ENCODE measurements at regions not wholly inside any gene's neighbourhood (a gene's known extent, or its start where the extent isn't known, plus 50 kb on each side); places are given as distances from the start of the nearest gene placed in this dataset.

DNA sequence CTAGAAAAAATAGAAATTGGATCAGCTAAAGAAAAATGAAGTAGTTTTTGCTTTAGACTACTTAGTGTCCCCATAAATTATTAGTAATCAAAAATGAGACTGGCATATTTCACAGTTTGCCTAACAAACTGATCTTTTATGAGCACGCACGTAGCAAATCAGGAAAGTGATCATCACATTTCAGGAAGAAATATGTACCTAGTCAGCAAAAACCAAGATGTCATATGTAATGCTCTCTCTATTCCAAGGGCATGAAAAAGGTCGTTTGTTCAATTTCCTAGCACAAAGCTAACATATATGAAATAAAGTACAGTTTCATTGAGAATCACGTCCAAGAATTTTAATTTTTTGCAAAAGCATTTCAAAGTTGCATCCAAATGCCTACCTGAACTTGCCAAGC, 600.4 kb upstream of the CHAC2 start:
- WGBS, 2 donors: 82 to 86% methylated on average over 4 of the region's 4 CpGs
- Histone ChIP-seq H3K27me3 (no peaks in the 10 kb centered on the region), H3K9me3 (peaks cover 0 to 14% (median 0%) of the 10 kb centered on the region in 11 donors), H3K4me1 (peaks cover 0 to 3% (median 0%) of the 10 kb centered on the region in 9 donors), H3K4me3 (no peak overlapping the region), H3K27ac (no peak overlapping the region), H3K36me3 (no peaks in the 10 kb centered on the region)
- intact Hi-C loops (cut with DNase I): no loop called here
- ATAC-seq: no peak
- TF ChIP-seq, protein P1, sequence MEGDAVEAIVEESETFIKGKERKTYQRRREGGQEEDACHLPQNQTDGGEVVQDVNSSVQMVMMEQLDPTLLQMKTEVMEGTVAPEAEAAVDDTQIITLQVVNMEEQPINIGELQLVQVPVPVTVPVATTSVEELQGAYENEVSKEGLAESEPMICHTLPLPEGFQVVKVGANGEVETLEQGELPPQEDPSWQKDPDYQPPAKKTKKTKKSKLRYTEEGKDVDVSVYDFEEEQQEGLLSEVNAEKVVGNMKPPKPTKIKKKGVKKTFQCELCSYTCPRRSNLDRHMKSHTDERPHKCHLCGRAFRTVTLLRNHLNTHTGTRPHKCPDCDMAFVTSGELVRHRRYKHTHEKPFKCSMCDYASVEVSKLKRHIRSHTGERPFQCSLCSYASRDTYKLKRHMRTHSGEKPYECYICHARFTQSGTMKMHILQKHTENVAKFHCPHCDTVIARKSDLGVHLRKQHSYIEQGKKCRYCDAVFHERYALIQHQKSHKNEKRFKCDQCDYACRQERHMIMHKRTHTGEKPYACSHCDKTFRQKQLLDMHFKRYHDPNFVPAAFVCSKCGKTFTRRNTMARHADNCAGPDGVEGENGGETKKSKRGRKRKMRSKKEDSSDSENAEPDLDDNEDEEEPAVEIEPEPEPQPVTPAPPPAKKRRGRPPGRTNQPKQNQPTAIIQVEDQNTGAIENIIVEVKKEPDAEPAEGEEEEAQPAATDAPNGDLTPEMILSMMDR (IDR thresholded peaks at IDR 0.05): no peak
- DNase-seq: no peak

DNA sequence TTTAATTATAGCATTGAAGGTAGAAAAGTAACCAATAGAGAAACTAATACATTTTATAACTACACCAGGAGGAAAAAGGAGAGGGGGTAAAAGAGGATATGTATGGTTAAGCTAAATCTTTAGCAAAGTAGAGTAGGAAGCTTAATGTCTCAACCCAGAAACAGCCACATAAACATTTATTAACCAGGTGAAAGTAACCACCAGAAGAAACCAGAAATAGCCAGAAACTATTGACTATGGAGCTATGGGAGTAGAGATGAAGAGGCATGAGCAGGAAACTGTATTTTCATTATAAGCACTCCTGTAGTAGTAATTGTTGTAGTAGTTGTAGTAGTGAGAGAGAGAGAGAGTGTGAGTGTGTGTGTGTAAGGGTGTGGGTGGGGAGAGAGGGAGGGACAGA, 617.5 kb upstream of the CHAC2 start:
- no peak for ATAC-seq

GRCh38 chr2:53148221-53148620, 619.4 kb upstream of the CHAC2 start:
- 30 to 32% methylated on average over 3 of the region's 3 CpGs for WGBS, 2 donors

More for the DNA sequence above, 617.5 kb upstream of the CHAC2 start:
- Histone ChIP-seq H3K36me3 (no peaks in the 10 kb centered on the region), H3K9me3 (peaks cover 0 to 10% (median 0%) of the 10 kb centered on the region in 11 donors), H3K4me3 (no peak overlapping the region), H3K27me3 (no peaks in the 10 kb centered on the region), H3K4me1 (no peaks in the 10 kb centered on the region), H3K27ac (no peak overlapping the region)
- intact Hi-C loops (cut with DNase I): no loop called here
- no peak for DNase-seq
- TF ChIP-seq, protein P1 (IDR thresholded peaks at IDR 0.05): no peak

DNA sequence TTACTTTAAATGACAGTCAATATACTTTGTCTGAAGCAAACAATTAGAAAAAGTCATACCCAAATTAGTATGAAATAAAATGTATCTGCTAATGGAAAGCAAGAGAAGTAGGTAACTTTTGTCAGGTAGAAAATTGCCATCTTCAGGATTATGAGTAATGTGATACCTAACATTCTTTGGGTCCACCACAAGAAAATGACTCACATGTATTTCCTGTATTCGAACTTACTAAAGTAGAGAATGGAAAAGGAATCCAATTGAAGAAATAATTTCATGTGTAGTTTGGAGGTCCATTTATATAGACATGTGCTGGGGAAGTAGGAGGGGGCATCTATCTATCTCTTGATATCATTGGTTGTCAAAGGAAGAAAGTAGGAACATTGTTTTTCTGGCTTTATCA, 636.2 kb upstream of the CHAC2 start:
- Histone ChIP-seq H3K27me3 (no peaks in the 10 kb centered on the region), H3K36me3 (no peaks in the 10 kb centered on the region), H3K27ac (no peak overlapping the region), H3K9me3 (no peaks in the 10 kb centered on the region), H3K4me3 (no peak overlapping the region), H3K4me1 (no peaks in the 10 kb centered on the region)
- TF ChIP-seq, protein P1 (IDR thresholded peaks at IDR 0.05): no peak
- DNase-seq (no peak), ATAC-seq (no peak)
- 70 to 81% methylated on average over 1 of the region's 1 CpG for WGBS, 2 donors
- intact Hi-C loops (cut with DNase I): no loop called here

More at GRCh38 chr2:53148221-53148620, 619.4 kb upstream of the CHAC2 start:
- TF ChIP-seq, protein P1 (IDR thresholded peaks at IDR 0.05): no peak
- no peaks in the 10 kb centered on the region for H3K9me3 ChIP-seq
- intact Hi-C loops (cut with DNase I): no loop called here
- no peak for ATAC-seq
- no peaks in the 10 kb centered on the region for H3K36me3 ChIP-seq
- no peak overlapping the region for H3K27ac ChIP-seq
- no peak for DNase-seq
- H3K4me1 ChIP-seq: no peaks in the 10 kb centered on the region
- no peak overlapping the region for H3K4me3 ChIP-seq
- no peaks in the 10 kb centered on the region for H3K27me3 ChIP-seq
